22Rv1 (cell line): ENCODE measurements at regions not wholly inside any gene's neighbourhood (a gene's known extent, or its start where the extent isn't known, plus 50 kb on each side); places are given as distances from the start of the nearest gene placed in this dataset.

Source experiments
- CTCF ChIP-seq: fragments of 450-650 bp; IDR thresholded peaks from 2 replicates; pipeline ENCODE4 v1.5.1; 2017; ENCODE audit warnings: mild to moderate bottlenecking
- ZFX ChIP-seq: fragments of 450-650 bp; IDR thresholded peaks from 2 replicates; pipeline ENCODE4 v1.6.1; 2017; ENCODE audit warnings: antibody characterized with exemption, borderline replicate concordance

- TF ChIP-seq CTCF (peak; percentile 92), ZFX (no peak)
Observed at GRCh38 chr14:36373982-36374673, 53.7 kb upstream of the MBIP start.
